ENCODE measurements at regions not wholly inside any gene's neighbourhood (a gene's known extent, or its start where the extent isn't known, plus 50 kb on each side); places are given as distances from the start of the nearest gene placed in this dataset.

DNA sequence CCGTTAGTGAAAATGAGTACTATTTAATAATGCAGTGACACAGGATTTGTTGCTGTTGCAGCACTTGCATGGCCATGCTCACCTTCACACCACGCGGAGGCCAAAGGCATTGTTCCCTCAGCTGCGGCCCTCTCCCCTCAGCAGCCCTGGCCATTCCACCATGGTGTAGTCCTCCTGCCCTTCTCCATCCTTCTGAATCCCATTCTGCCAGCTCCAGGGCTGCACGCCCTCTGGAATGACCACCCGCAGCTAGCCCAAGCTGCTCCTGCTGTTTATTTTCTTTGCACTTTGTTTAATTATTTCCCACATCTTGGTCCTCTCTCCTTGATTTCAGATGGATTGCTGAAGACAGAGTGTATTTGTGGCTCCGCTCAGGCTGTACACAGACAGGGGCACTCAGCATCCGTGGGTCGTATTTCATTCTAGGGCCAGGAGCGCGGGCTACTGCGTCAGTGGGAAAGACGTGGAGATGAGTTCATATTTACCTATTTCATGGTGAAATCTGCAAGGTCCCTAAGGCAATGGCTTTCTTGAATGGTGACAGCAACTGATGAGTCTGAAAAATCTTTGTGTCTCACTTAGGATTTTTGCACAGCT, 81.4 kb upstream of the DUSP22 start:
- no peak for TF ChIP-seq EZH2phosphoT487 (IDR thresholded peaks at IDR 0.05; ENCODE audit: borderline replicate concordance)
- TF ChIP-seq, protein P1, sequence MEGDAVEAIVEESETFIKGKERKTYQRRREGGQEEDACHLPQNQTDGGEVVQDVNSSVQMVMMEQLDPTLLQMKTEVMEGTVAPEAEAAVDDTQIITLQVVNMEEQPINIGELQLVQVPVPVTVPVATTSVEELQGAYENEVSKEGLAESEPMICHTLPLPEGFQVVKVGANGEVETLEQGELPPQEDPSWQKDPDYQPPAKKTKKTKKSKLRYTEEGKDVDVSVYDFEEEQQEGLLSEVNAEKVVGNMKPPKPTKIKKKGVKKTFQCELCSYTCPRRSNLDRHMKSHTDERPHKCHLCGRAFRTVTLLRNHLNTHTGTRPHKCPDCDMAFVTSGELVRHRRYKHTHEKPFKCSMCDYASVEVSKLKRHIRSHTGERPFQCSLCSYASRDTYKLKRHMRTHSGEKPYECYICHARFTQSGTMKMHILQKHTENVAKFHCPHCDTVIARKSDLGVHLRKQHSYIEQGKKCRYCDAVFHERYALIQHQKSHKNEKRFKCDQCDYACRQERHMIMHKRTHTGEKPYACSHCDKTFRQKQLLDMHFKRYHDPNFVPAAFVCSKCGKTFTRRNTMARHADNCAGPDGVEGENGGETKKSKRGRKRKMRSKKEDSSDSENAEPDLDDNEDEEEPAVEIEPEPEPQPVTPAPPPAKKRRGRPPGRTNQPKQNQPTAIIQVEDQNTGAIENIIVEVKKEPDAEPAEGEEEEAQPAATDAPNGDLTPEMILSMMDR (IDR thresholded peaks at IDR 0.05 in 2 of 3, conservative IDR thresholded peaks at IDR 0.05 in 1 of 3; ENCODE audit: borderline replicate concordance in 1 of 3, insufficient read depth in 1 of 3, low read depth in 2 of 3, low read length in 2 of 3), result no peak
- no peak for TF ChIP-seq POLR2AphosphoS5 (IDR thresholded peaks at IDR 0.05; ENCODE audit: low read depth, low read length)
- no peak for TF ChIP-seq YY1 (IDR thresholded peaks at IDR 0.05; ENCODE audit: extremely low read depth, insufficient replicate concordance, low read depth, low read length)
- no peak for TF ChIP-seq POLR2A (IDR thresholded peaks at IDR 0.05; ENCODE audit: borderline replicate concordance, extremely low read depth, insufficient read depth, insufficient read length)
- no peak for TF ChIP-seq JUND (IDR thresholded peaks at IDR 0.05)
- no peak for TF ChIP-seq SIN3A (IDR thresholded peaks at IDR 0.05; ENCODE audit: low read depth)
- TF ChIP-seq, protein P2, sequence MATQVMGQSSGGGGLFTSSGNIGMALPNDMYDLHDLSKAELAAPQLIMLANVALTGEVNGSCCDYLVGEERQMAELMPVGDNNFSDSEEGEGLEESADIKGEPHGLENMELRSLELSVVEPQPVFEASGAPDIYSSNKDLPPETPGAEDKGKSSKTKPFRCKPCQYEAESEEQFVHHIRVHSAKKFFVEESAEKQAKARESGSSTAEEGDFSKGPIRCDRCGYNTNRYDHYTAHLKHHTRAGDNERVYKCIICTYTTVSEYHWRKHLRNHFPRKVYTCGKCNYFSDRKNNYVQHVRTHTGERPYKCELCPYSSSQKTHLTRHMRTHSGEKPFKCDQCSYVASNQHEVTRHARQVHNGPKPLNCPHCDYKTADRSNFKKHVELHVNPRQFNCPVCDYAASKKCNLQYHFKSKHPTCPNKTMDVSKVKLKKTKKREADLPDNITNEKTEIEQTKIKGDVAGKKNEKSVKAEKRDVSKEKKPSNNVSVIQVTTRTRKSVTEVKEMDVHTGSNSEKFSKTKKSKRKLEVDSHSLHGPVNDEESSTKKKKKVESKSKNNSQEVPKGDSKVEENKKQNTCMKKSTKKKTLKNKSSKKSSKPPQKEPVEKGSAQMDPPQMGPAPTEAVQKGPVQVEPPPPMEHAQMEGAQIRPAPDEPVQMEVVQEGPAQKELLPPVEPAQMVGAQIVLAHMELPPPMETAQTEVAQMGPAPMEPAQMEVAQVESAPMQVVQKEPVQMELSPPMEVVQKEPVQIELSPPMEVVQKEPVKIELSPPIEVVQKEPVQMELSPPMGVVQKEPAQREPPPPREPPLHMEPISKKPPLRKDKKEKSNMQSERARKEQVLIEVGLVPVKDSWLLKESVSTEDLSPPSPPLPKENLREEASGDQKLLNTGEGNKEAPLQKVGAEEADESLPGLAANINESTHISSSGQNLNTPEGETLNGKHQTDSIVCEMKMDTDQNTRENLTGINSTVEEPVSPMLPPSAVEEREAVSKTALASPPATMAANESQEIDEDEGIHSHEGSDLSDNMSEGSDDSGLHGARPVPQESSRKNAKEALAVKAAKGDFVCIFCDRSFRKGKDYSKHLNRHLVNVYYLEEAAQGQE (IDR thresholded peaks at IDR 0.05; ENCODE audit: low read depth), result no peak
- TF ChIP-seq EGR1 (IDR thresholded peaks at IDR 0.05; ENCODE audit: low read depth), result no peak
- no peak for TF ChIP-seq EZH2 (IDR thresholded peaks at IDR 0.05)

Measured in HCT116 (cell line).